ENCODE measurements at regions not wholly inside any gene's neighbourhood (a gene's known extent, or its start where the extent isn't known, plus 50 kb on each side); places are given as distances from the start of the nearest gene placed in this dataset.

DNA sequence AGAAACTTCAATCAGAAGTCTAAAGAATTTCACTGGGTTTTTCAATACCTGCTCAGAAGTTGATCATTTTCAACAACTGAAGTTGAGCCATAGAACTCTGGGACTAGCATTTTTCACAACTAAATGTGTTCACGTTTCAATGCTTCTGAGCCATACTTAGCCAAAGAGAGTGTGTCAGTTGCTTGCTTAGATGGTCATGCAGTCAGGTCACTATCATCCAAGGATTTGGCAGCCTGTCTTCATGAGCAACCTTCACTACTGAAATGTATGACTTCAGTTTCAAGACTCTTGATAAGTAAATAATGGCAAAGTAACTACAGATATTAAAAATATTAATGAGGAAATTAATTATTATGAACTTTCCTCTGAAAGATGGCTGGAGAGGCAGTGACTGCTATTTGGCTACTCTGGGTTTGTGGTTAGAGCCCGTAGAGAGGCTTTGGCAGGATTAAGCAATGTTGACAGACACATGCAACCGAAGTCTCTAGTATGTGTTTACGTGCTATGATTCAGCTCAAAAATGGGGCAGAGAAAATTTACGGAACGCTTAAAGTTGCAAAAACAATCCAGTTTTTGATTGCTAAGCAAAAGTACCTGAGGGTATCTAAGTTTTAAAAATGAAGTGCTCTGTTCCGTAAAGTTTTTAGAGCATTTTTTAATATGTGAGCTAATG lies 133.8 kb downstream of the GMNC start:
- Histone ChIP-seq H3K9ac (ENCODE audit: low read length) (no peak overlapping the region), H3K23ac (ENCODE audit: low read length) (no peak overlapping the region), H3K14ac (ENCODE audit: low read length) (no peak overlapping the region), H4K12ac (ENCODE audit: low read depth, low read length) (no peak overlapping the region), H4K8ac (ENCODE audit: low read depth, low read length) (no peak overlapping the region), H3K4ac (ENCODE audit: low read depth, low read length) (no peak overlapping the region), H3K4me3 (ENCODE audit: low read depth, low read length) (no peak overlapping the region), H4K91ac (ENCODE audit: low read depth, low read length) (no peak overlapping the region), H3K27me3 (ENCODE audit: insufficient read depth, low read length) (no peaks in the 10 kb centered on the region), H3K4me1 (ENCODE audit: control insufficient read depth in 1 of 2, insufficient read depth in 2 of 2, low read length in 2 of 2) (no peaks in the 10 kb centered on the region), H3K9me3 (ENCODE audit: insufficient read depth, low read depth, low read length) (no peaks in the 10 kb centered on the region), H3K27ac (ENCODE audit: low read depth, low read length) (no peak overlapping the region), H2AFZ (ENCODE audit: insufficient read depth, low read length, poor library complexity) (no peak overlapping the region), H2AK5ac (ENCODE audit: low read length) (no peak overlapping the region), H2BK12ac (ENCODE audit: low read length) (no peak overlapping the region), H3K4me2 (ENCODE audit: low read length) (no peak overlapping the region), H2BK5ac (ENCODE audit: low read depth, low read length, poor library complexity) (no peak overlapping the region), H3K79me2 (ENCODE audit: control insufficient read depth, insufficient read depth, low read length, poor library complexity) (no peaks in the 10 kb centered on the region), H3K79me1 (ENCODE audit: low read length) (no peaks in the 10 kb centered on the region), H3K18ac (ENCODE audit: low read length) (no peak overlapping the region), H2BK120ac (ENCODE audit: insufficient read depth, low read length, poor library complexity) (no peak overlapping the region), H3K36me3 (ENCODE audit: control insufficient read depth in 1 of 2, insufficient read depth in 2 of 2, low read length in 2 of 2) (no peaks in the 10 kb centered on the region)
- WGBS (ENCODE audit: extremely low coverage, insufficient coverage, insufficient read length): no CpG with 5 or more reads among the region's 7 CpGs
- peak; percentile 60 to 80 for DNase-seq

- H3K4me3 ChIP-seq (ENCODE audit: low read depth, low read length): no peak overlapping the region
- H4K12ac ChIP-seq (ENCODE audit: low read depth, low read length): no peak overlapping the region
- no peak overlapping the region for H2AFZ ChIP-seq (ENCODE audit: insufficient read depth, low read length, poor library complexity)
- H2AK5ac ChIP-seq (ENCODE audit: low read length): no peak overlapping the region
- H3K27me3 ChIP-seq (ENCODE audit: insufficient read depth, low read length): no peaks in the 10 kb centered on the region
- no peak overlapping the region for H2BK12ac ChIP-seq (ENCODE audit: low read length)
- H2BK5ac ChIP-seq (ENCODE audit: low read depth, low read length, poor library complexity): no peak overlapping the region
- no peak overlapping the region for H3K27ac ChIP-seq (ENCODE audit: low read depth, low read length)
- no peak overlapping the region for H4K8ac ChIP-seq (ENCODE audit: low read depth, low read length)
- no peak overlapping the region for H3K23ac ChIP-seq (ENCODE audit: low read length)
- H3K4ac ChIP-seq (ENCODE audit: low read depth, low read length): no peak overlapping the region
- H3K18ac ChIP-seq (ENCODE audit: low read length): no peak overlapping the region
- H3K79me1 ChIP-seq (ENCODE audit: low read length): no peaks in the 10 kb centered on the region
- H3K4me1 ChIP-seq (ENCODE audit: control insufficient read depth in 1 of 2, insufficient read depth in 2 of 2, low read length in 2 of 2): no peaks in the 10 kb centered on the region
- H3K9me3 ChIP-seq (ENCODE audit: insufficient read depth, low read depth, low read length): no peaks in the 10 kb centered on the region
- H3K36me3 ChIP-seq (ENCODE audit: control insufficient read depth in 1 of 2, insufficient read depth in 2 of 2, low read length in 2 of 2): no peaks in the 10 kb centered on the region
- H3K79me2 ChIP-seq (ENCODE audit: control insufficient read depth, insufficient read depth, low read length, poor library complexity): no peaks in the 10 kb centered on the region
- no peak overlapping the region for H2BK120ac ChIP-seq (ENCODE audit: insufficient read depth, low read length, poor library complexity)
- no peak overlapping the region for H3K14ac ChIP-seq (ENCODE audit: low read length)
- H3K4me2 ChIP-seq (ENCODE audit: low read length): no peak overlapping the region
- no peak for DNase-seq
- H4K91ac ChIP-seq (ENCODE audit: low read depth, low read length): no peak overlapping the region
- no CpG with 5 or more reads among the region's 4 CpGs for WGBS (ENCODE audit: extremely low coverage, insufficient coverage, insufficient read length)
- H3K9ac ChIP-seq (ENCODE audit: low read length): no peak overlapping the region
These were observed 140.2 kb downstream of the GMNC start for GRCh38 chr3:190722181-190722905.

- no peak overlapping the region for H2AFZ ChIP-seq (ENCODE audit: insufficient read depth, low read length, poor library complexity)
- no peaks in the 10 kb centered on the region for H3K27me3 ChIP-seq (ENCODE audit: insufficient read depth, low read length)
These were observed 141.2 kb downstream of the GMNC start for GRCh38 chr3:190721330-190721729.

GRCh38 chr3:190718671-190719070 lies 143.8 kb downstream of the GMNC start:
- Histone ChIP-seq H3K4me2 (ENCODE audit: low read length) (no peak overlapping the region), H3K14ac (ENCODE audit: low read length) (no peak overlapping the region), H2AK5ac (ENCODE audit: low read length) (no peak overlapping the region), H2AFZ (ENCODE audit: insufficient read depth, low read length, poor library complexity) (no peak overlapping the region), H3K4me3 (ENCODE audit: low read depth, low read length) (no peak overlapping the region), H3K27ac (ENCODE audit: low read depth, low read length) (no peak overlapping the region), H3K9me3 (ENCODE audit: insufficient read depth, low read depth, low read length) (no peaks in the 10 kb centered on the region), H3K18ac (ENCODE audit: low read length) (no peak overlapping the region), H2BK12ac (ENCODE audit: low read length) (no peak overlapping the region), H3K27me3 (ENCODE audit: insufficient read depth, low read length) (no peaks in the 10 kb centered on the region), H3K23ac (ENCODE audit: low read length) (no peak overlapping the region), H4K91ac (ENCODE audit: low read depth, low read length) (no peak overlapping the region), H4K8ac (ENCODE audit: low read depth, low read length) (no peak overlapping the region), H3K79me1 (ENCODE audit: low read length) (no peaks in the 10 kb centered on the region), H3K9ac (ENCODE audit: low read length) (no peak overlapping the region), H2BK5ac (ENCODE audit: low read depth, low read length, poor library complexity) (no peak overlapping the region), H3K36me3 (ENCODE audit: control insufficient read depth in 1 of 2, insufficient read depth in 2 of 2, low read length in 2 of 2) (no peaks in the 10 kb centered on the region), H4K12ac (ENCODE audit: low read depth, low read length) (no peak overlapping the region), H3K4me1 (ENCODE audit: control insufficient read depth in 1 of 2, insufficient read depth in 2 of 2, low read length in 2 of 2) (no peaks in the 10 kb centered on the region), H3K79me2 (ENCODE audit: control insufficient read depth, insufficient read depth, low read length, poor library complexity) (no peaks in the 10 kb centered on the region), H2BK120ac (ENCODE audit: insufficient read depth, low read length, poor library complexity) (no peak overlapping the region), H3K4ac (ENCODE audit: low read depth, low read length) (no peak overlapping the region)
- WGBS (ENCODE audit: extremely low coverage, insufficient coverage, insufficient read length): no CpG with 5 or more reads among the region's 4 CpGs
- peak in 1 of 2 donors; percentile 46 for DNase-seq

More at GRCh38 chr3:190721330-190721729, 141.2 kb downstream of the GMNC start:
- H3K9ac ChIP-seq (ENCODE audit: low read length): no peak overlapping the region
- H4K91ac ChIP-seq (ENCODE audit: low read depth, low read length): no peak overlapping the region
- H3K4me3 ChIP-seq (ENCODE audit: low read depth, low read length): no peak overlapping the region
- H3K23ac ChIP-seq (ENCODE audit: low read length): no peak overlapping the region
- H4K8ac ChIP-seq (ENCODE audit: low read depth, low read length): no peak overlapping the region
- H2BK120ac ChIP-seq (ENCODE audit: insufficient read depth, low read length, poor library complexity): no peak overlapping the region
- no peaks in the 10 kb centered on the region for H3K4me1 ChIP-seq (ENCODE audit: control insufficient read depth in 1 of 2, insufficient read depth in 2 of 2, low read length in 2 of 2)
- H3K27ac ChIP-seq (ENCODE audit: low read depth, low read length): no peak overlapping the region
- no peak overlapping the region for H3K4me2 ChIP-seq (ENCODE audit: low read length)
- no peak overlapping the region for H3K18ac ChIP-seq (ENCODE audit: low read length)
- H3K79me1 ChIP-seq (ENCODE audit: low read length): no peaks in the 10 kb centered on the region
- no peak overlapping the region for H4K12ac ChIP-seq (ENCODE audit: low read depth, low read length)
- H3K4ac ChIP-seq (ENCODE audit: low read depth, low read length): no peak overlapping the region
- no CpG with 5 or more reads among the region's 5 CpGs for WGBS (ENCODE audit: extremely low coverage, insufficient coverage, insufficient read length)
- no peak overlapping the region for H2BK12ac ChIP-seq (ENCODE audit: low read length)
- no peaks in the 10 kb centered on the region for H3K79me2 ChIP-seq (ENCODE audit: control insufficient read depth, insufficient read depth, low read length, poor library complexity)
- H3K14ac ChIP-seq (ENCODE audit: low read length): no peak overlapping the region
- H2BK5ac ChIP-seq (ENCODE audit: low read depth, low read length, poor library complexity): no peak overlapping the region
- no peaks in the 10 kb centered on the region for H3K9me3 ChIP-seq (ENCODE audit: insufficient read depth, low read depth, low read length)
- H3K36me3 ChIP-seq (ENCODE audit: control insufficient read depth in 1 of 2, insufficient read depth in 2 of 2, low read length in 2 of 2): no peaks in the 10 kb centered on the region
- no peak overlapping the region for H2AK5ac ChIP-seq (ENCODE audit: low read length)
- peak in 1 of 2 donors; percentile 16 for DNase-seq

Measured in trophoblast cell (in vitro differentiated cells and primary cell).